ENCODE measurements at regions not wholly inside any gene's neighbourhood (a gene's known extent, or its start where the extent isn't known, plus 50 kb on each side); places are given as distances from the start of the nearest gene placed in this dataset.
"Not testable (repeated sequence)": the region's sequence is repeated elsewhere in the genome, so short reads cannot be mapped to it uniquely, and the experiment has no call there.

DNA sequence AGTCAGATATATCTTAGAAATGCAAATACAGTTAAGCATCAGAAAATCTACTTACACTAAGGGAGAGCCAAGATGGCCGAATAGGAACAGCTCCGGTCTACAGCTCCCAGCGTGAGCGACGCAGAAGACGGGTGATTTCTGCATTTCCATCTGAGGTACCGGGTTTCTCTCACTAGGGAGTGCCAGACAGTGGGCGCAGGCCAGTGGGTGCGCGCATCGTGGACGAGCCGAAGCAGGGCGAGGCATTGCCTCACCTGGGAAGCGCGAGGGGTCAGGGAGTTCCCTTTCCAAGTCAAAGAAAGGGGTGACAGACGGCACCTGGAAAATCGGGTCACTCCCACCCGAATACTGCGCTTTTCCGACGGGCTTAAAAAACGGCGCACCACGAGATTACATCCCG lies 524.8 kb upstream of the ADAMTS16 start:
- TF ChIP-seq, protein P1, sequence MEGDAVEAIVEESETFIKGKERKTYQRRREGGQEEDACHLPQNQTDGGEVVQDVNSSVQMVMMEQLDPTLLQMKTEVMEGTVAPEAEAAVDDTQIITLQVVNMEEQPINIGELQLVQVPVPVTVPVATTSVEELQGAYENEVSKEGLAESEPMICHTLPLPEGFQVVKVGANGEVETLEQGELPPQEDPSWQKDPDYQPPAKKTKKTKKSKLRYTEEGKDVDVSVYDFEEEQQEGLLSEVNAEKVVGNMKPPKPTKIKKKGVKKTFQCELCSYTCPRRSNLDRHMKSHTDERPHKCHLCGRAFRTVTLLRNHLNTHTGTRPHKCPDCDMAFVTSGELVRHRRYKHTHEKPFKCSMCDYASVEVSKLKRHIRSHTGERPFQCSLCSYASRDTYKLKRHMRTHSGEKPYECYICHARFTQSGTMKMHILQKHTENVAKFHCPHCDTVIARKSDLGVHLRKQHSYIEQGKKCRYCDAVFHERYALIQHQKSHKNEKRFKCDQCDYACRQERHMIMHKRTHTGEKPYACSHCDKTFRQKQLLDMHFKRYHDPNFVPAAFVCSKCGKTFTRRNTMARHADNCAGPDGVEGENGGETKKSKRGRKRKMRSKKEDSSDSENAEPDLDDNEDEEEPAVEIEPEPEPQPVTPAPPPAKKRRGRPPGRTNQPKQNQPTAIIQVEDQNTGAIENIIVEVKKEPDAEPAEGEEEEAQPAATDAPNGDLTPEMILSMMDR (IDR thresholded peaks at IDR 0.05), result not testable (repeated sequence)
- TF ChIP-seq POLR2A, POLR2AphosphoS5 (IDR thresholded peaks at IDR 0.05): not testable (repeated sequence)

Data from prostate gland (tissue), 2 donors.